RKO (cell line): ENCODE measurements at regions not wholly inside any gene's neighbourhood (a gene's known extent, or its start where the extent isn't known, plus 50 kb on each side); places are given as distances from the start of the nearest gene placed in this dataset.
"Not testable (repeated sequence)": the region's sequence is repeated elsewhere in the genome, so short reads cannot be mapped to it uniquely, and the experiment has no call there.

Experiments used
- DNase-seq: peaks from one replicate; pipeline ENCODE4 v3.0.0-alpha.2; 2016; ENCODE audit warnings: low spot score

DNA sequence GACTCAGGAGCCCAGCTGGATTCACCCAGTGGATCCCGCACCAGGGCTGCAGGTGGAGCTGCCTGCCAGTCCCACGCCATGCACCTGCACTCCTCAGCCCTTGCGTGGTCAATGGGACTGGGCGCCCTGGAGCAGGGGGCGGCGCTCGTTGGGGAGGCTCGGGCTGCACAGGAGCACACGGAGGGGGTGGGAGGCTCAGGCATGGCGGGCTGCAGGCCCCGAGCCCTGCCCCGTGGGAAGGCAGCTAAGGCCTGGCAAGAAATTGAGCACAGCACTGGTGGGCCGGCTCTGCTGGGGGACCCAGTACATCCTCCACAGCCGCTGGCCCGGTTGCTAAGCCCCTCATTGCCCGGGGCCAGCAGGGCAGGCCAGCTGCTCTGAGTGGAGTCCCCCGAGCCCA, 90.3 kb downstream of the DLEU7 start:
- not testable (repeated sequence) for DNase-seq

DNA sequence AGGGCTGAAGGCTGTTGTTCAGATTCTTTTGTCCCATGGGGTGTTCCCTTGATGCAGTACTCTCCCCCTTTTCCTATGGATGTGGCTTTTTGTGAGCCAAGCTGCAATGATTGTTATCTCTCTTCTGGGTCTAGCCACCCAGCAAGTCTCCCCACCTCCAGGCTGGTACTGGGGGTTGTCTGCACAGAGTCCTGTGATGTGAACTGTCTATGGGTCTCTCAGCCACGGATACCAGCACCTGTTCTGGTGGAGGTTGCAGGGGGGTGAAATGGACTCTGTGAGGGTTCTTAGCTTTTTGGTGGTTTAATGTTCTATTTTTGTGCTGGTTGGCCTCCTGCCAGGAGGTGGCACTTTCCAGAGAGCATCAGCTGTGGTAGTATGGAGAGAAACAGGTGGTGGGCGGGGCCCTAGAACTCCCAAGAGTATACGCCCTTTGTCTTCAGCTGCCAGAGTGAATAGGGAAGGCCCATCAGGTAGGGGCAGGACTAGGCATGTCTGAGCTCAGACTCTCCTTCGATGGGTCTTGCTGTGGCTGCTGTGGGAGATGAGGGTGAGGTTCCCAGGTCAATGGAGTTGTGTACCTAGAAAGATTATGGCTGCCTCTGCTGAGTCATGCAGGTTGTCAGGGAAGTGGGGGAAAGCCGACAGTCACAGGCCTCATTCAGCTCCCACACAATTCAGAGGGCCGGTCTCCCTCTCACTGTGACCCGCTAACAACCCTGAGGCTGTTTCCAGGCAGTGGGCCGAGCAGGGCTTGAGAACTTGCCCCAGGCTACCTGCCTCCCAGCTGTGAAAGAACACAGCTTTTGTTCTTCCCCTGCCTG, 87.4 kb downstream of the DLEU7 start:
- DNase-seq, result not testable (repeated sequence)

- no peak for DNase-seq
Observed at GRCh38 chr13:50757008-50757407, 86.5 kb downstream of the DLEU7 start.

GRCh38 chr13:50758796-50759195, 84.7 kb downstream of the DLEU7 start:
- no peak for DNase-seq

DNA sequence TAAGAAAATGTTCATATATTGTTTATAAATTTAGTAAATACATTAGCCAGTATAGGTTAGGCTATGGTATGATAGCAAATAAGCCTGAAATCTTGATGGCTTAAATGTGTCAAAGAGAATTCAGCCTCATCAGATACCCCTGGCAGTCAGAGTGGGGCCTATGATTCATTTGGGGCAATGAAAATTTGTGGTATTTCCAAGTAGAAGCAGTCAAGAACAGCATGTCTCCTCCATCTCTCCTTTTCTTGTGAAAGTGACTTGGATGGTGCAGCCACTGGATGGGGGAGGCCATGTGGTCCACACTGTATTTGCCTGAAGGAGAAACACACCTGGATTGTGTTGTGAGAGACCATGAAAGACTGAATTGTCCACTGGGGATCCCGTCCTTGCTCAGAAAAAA, 82.7 kb downstream of the DLEU7 start:
- DNase-seq, result no peak

GRCh38 chr13:50761406-50761805, 82.1 kb downstream of the DLEU7 start:
- no peak for DNase-seq

GRCh38 chr13:50762969-50763567, 80.4 kb downstream of the DLEU7 start:
- DNase-seq, result no peak

DNA sequence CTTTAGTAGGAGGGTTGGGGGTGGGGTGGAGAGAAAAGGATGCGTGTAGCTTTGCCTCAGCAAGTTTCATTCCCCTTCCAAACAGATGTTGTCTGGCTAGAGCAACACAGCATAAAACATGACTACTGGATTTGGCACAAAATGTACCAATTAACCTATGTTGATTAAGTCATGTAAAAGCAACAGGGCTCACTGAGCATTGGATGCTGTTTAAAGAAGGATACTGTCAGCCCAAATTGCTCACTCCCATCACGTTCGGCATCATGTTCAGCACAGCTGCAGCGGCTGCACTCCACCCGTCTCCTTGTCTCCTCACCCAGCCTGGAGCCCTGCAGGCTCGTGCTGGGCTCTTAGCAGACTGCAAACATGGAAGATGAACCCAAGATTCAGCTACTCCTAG, 77.5 kb downstream of the DLEU7 start:
- DNase-seq, result no peak

DNA sequence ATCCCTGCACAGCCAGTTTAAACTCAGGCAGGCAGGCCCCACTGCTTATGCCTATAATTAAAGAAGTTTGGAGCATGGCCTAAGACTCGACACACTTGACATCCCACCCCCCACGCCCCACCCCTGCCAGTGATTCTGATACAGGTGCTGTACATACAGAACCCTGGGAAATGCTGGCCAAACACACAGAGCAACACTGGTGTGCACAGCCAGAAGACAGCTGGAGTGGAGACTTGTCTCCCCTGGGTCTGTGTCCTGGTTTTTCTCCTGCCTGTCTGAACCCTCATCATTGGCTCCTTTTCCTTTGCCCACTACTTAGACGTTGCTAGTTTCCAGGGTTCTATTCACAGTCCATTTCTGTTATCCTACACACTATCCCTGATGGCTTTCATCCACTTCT, 76.8 kb downstream of the DLEU7 start:
- DNase-seq, result no peak

DNA sequence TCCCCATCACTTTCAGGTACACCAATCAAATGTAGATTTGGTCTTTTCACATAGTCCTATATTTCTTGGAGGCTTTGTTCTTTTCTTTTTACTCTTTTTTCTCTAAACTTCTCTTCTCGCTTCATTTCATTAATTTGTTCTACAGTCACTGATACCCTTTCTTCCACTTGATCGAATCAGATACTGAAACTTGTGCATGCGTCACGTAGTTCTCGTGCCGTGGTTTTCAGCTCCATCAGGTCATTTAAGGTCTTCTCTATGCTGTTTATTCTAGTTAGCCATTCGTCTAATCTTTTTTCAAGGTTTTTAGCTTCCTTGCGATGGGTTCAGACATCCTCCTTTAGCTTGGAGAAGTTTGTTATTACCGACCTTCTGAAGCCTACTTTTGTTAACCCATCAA, 70.6 kb downstream of the DLEU7 start:
- DNase-seq, result not testable (repeated sequence)
